Transverse colon (tissue), 4 donors: ENCODE measurements at regions not wholly inside any gene's neighbourhood (a gene's known extent, or its start where the extent isn't known, plus 50 kb on each side); places are given as distances from the start of the nearest gene placed in this dataset.

Experiments used
- DNase-seq: peaks from one replicate; pipeline ENCODE4 v3.0.0-alpha.2; 2019
- H3K27ac ChIP-seq, 4 donors: fragments of 200-600 bp; sonication (generic); 2 replicates each; pipeline ENCODE4 v1.5.1; 2016 to 2018; ENCODE audit warnings: inconsistent platforms in 4 of 4
- H3K27me3 ChIP-seq: fragments of 200-600 bp; sonication (generic); 2 replicates; pipeline ENCODE4 v1.5.1; 2017; ENCODE audit warnings: inconsistent platforms
- H3K36me3 ChIP-seq, 4 donors: fragments of 200-600 bp; sonication (generic); 2 replicates each; pipeline ENCODE4 v1.5.1; 2017 to 2019; ENCODE audit warnings: inconsistent platforms in 4 of 4
- H3K4me1 ChIP-seq, 4 donors: fragments of 200-600 bp; sonication (generic); 2 replicates each; pipeline ENCODE4 v1.5.1; 2017 to 2020; ENCODE audit warnings: inconsistent platforms in 4 of 4
- H3K4me3 ChIP-seq, 4 donors: fragments of 200-600 bp; sonication (generic); 1 replicate in 1 of 4; 2 replicates in 3 of 4; pipeline versions ENCODE4 v1.5.1 to v1.6.1; 2017 to 2019; ENCODE audit warnings: inconsistent platforms in 4 of 4
- H3K9me3 ChIP-seq, 2 donors: fragments of 200-600 bp; sonication (generic); 2 replicates each; pipeline ENCODE4 v1.5.1; 2017 to 2019; ENCODE audit warnings: inconsistent platforms in 2 of 2
- CTCF ChIP-seq, 5 experiments: fragments of 200-600 bp in 3 of 5; fragments of 450-650 bp in 2 of 5; sonication (generic) in 3 of 5; IDR thresholded peaks; 1 replicate in 2 of 5; 2 replicates in 3 of 5; pipeline ENCODE4 v1.5.1; 2016 to 2017; ENCODE audit warnings: antibody characterized with exemption in 5 of 5, inconsistent platforms in 3 of 5, mild to moderate bottlenecking in 2 of 5, moderate library complexity in 1 of 5
- EP300 ChIP-seq: sonication (generic); formaldehyde crosslinking; IDR thresholded peaks from one replicate; pipeline ENCODE4 v1.6.1; 2017; ENCODE audit warnings: antibody characterized with exemption, low read depth
- POLR2A ChIP-seq: fragments of 450-650 bp; IDR thresholded peaks from one replicate; pipeline ENCODE4 v1.6.1; 2016; ENCODE audit warnings: antibody characterized with exemption, mild to moderate bottlenecking, moderate library complexity
- POLR2AphosphoS5 ChIP-seq, 3 donors: sonication (generic); formaldehyde crosslinking; IDR thresholded peaks; one replicate each; pipeline ENCODE4 v1.6.1; 2016; ENCODE audit warnings: antibody characterized with exemption in 3 of 3
- WGBS, 2 donors: methylation state at CpG; one replicate each; pipeline ENCODE4 v1.1.5; 2018; ENCODE audit warnings: low coverage in 1 of 2; 5-methylcytosine and 5-hydroxymethylcytosine counted together
- in situ Hi-C, 4 donors: fragments of 200-750 bp; cut with MboI; loops; one replicate each; pipeline versions ENCODE4 v1.15.0 to v1.15.1; 2017; ENCODE audit warnings: low sequenced_read_pairs in 3 of 4, low pct_ligation_motif_present in 1 of 4, low pct_unique_long_range_greater_than_20kb in 1 of 4
- intact Hi-C: fragments of 100-400 bp; cut with DNase I; formaldehyde crosslinking; loops from one replicate; pipeline ENCODE4 v1.15.1; 2023; ENCODE audit warnings: low total_unique reads

- intact Hi-C loops (no loop called here), in situ Hi-C loops (no loop called here)
- no peak for TF ChIP-seq EP300
- Histone ChIP-seq H3K4me1 (no peaks in the 10 kb centered on the region), H3K9me3 (no peaks in the 10 kb centered on the region), H3K36me3 (no peaks in the 10 kb centered on the region), H3K4me3 (no peak overlapping the region), H3K27ac (no peak overlapping the region), H3K27me3 (no peaks in the 10 kb centered on the region)
- DNase-seq, result no peak
- WGBS, 2 donors, result 72 to 73% methylated on average over 5 to 7 of the region's 7 CpGs
These were observed 321.8 kb upstream of the NBEA start for GRCh38 chr13:34620074-34620850.

- intact Hi-C loops (no loop called here), in situ Hi-C loops (no loop called here)
- no peak for DNase-seq
- H3K36me3 ChIP-seq, result no peaks in the 10 kb centered on the region
- no peak overlapping the region for H3K4me3 ChIP-seq
- H3K27ac ChIP-seq, result no peak overlapping the region
- no peaks in the 10 kb centered on the region for H3K4me1 ChIP-seq
- 64% methylated on average over 1 of the region's 1 CpG; no CpG with 5 or more reads in 1 of the 2 donors for WGBS, 2 donors
- TF ChIP-seq POLR2AphosphoS5 (IDR thresholded peaks at IDR 0.05) (no peak), EP300 (no peak), POLR2A (no peak)
- H3K27me3 ChIP-seq, result no peaks in the 10 kb centered on the region
- H3K9me3 ChIP-seq, result no peaks in the 10 kb centered on the region
These were observed 321.2 kb upstream of the NBEA start for GRCh38 chr13:34620862-34621261.

GRCh38 chr13:34623331-34623730 is 318.7 kb upstream of the NBEA start:
- Histone ChIP-seq H3K27ac (no peak overlapping the region), H3K27me3 (no peaks in the 10 kb centered on the region), H3K9me3 (no peaks in the 10 kb centered on the region), H3K4me1 (no peaks in the 10 kb centered on the region), H3K36me3 (no peaks in the 10 kb centered on the region), H3K4me3 (no peak overlapping the region)
- DNase-seq, result no peak
- no peak for TF ChIP-seq EP300
- TF ChIP-seq CTCF (IDR thresholded peaks at IDR 0.05), result no peak
- TF ChIP-seq POLR2A, result no peak
- WGBS, 2 donors, result 92 to 100% methylated on average over 1 to 4 of the region's 4 CpGs
- intact Hi-C loops, result no loop called here
- in situ Hi-C loops, result no loop called here

DNA sequence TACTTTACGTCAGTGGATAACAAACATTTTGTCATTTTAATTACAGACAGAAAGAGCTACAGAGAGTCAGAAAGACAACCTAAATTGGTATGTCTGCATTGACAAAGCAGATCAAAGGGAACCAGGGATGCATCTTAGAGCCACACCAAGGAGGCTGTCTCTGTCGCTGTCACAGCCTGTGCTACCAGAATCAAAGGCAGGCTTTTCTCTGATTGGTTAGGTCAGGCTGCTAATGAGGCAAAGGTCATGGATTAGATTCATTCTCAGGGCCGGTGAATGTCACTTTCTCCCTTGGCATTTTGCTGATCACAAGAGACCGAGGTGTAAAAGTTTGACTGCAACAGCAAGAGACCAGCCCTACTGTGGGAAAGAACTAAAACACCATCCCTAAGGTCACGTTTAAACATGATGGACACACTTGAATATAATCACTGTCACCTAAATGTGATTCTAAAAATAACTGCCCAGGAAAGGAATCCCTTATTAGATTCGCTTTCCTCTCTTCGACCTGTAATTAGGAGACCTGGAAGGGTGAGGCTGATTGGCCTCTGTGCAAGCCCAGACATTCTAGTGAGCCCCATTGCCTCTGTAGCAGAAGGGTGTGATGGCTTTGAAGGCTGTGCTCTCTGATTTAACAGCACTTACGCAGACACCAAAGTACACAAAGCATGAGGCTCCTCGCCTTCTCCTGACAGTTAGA is 314.4 kb upstream of the NBEA start:
- no peak for DNase-seq
- in situ Hi-C loops, result no loop called here

More for the DNA sequence above, 314.4 kb upstream of the NBEA start:
- Histone ChIP-seq H3K9me3 (no peaks in the 10 kb centered on the region), H3K36me3 (no peaks in the 10 kb centered on the region), H3K4me1 (no peaks in the 10 kb centered on the region), H3K4me3 (no peak overlapping the region), H3K27me3 (no peaks in the 10 kb centered on the region), H3K27ac (no peak overlapping the region)
- TF ChIP-seq CTCF (IDR thresholded peaks at IDR 0.05) (no peak), POLR2A (no peak), POLR2AphosphoS5 (IDR thresholded peaks at IDR 0.05) (no peak), EP300 (no peak)
- intact Hi-C loops, result no loop called here
- 34 to 37% methylated on average over 9 of the region's 9 CpGs for WGBS, 2 donors
